ENCODE measurements at regions not wholly inside any gene's neighbourhood (a gene's known extent, or its start where the extent isn't known, plus 50 kb on each side); places are given as distances from the start of the nearest gene placed in this dataset.

DNA sequence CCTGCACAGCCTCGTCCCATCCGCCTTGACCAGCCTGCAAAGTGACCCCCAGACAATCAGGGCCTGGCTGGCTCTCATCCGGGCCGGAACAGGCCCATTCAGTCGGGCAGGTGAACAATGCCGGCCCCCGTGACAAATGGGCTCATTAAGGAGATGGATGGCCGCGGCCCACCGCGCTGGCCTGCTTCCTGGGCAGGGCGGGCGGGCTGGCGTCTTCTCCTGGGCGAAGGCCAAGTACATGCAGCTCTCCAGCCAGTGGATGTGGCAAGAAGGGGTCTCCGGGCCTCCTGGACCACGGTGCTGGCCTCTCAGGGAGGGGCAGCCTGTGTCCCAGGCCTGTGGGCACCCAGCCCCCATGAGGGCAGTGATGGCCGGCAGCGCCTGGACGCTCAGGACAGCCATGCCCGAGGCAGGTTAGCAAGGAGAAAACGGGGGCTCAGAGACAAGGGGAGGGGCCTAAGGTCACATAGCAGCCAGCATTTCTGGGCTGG is 1022.8 kb downstream of the BRD1 start:
- Histone ChIP-seq H3K9me3 (ENCODE audit: control insufficient read depth, insufficient read depth, low read depth, low read length) (no peaks in the 10 kb centered on the region), H3K27ac (ENCODE audit: low read length) (no peak overlapping the region), H3K27me3 (ENCODE audit: control insufficient read depth, insufficient read depth, low read length) (no peaks in the 10 kb centered on the region), H3K4me1 (ENCODE audit: control insufficient read depth, insufficient read depth, low read length) (no peaks in the 10 kb centered on the region), H3K4me3 (ENCODE audit: low read depth in 2 of 2, low read length in 2 of 2) (no peak overlapping the region), H3K36me3 (ENCODE audit: control insufficient read depth, insufficient read depth, low read length) (no peaks in the 10 kb centered on the region)
- in situ Hi-C loops (cut with HindIII; ENCODE audit: low pct_unique_long_range_greater_than_20kb, low sequenced_read_pairs) (no loop called here), intact Hi-C loops (cut with micrococcal nuclease; ENCODE audit: unreplicated experiment) (no loop called here)
- TF ChIP-seq, protein P1, sequence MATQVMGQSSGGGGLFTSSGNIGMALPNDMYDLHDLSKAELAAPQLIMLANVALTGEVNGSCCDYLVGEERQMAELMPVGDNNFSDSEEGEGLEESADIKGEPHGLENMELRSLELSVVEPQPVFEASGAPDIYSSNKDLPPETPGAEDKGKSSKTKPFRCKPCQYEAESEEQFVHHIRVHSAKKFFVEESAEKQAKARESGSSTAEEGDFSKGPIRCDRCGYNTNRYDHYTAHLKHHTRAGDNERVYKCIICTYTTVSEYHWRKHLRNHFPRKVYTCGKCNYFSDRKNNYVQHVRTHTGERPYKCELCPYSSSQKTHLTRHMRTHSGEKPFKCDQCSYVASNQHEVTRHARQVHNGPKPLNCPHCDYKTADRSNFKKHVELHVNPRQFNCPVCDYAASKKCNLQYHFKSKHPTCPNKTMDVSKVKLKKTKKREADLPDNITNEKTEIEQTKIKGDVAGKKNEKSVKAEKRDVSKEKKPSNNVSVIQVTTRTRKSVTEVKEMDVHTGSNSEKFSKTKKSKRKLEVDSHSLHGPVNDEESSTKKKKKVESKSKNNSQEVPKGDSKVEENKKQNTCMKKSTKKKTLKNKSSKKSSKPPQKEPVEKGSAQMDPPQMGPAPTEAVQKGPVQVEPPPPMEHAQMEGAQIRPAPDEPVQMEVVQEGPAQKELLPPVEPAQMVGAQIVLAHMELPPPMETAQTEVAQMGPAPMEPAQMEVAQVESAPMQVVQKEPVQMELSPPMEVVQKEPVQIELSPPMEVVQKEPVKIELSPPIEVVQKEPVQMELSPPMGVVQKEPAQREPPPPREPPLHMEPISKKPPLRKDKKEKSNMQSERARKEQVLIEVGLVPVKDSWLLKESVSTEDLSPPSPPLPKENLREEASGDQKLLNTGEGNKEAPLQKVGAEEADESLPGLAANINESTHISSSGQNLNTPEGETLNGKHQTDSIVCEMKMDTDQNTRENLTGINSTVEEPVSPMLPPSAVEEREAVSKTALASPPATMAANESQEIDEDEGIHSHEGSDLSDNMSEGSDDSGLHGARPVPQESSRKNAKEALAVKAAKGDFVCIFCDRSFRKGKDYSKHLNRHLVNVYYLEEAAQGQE (IDR thresholded peaks at IDR 0.05; ENCODE audit: insufficient read depth in 1 of 2, low read depth in 2 of 2, low read length in 1 of 2), result no peak
- TF ChIP-seq, protein P2, sequence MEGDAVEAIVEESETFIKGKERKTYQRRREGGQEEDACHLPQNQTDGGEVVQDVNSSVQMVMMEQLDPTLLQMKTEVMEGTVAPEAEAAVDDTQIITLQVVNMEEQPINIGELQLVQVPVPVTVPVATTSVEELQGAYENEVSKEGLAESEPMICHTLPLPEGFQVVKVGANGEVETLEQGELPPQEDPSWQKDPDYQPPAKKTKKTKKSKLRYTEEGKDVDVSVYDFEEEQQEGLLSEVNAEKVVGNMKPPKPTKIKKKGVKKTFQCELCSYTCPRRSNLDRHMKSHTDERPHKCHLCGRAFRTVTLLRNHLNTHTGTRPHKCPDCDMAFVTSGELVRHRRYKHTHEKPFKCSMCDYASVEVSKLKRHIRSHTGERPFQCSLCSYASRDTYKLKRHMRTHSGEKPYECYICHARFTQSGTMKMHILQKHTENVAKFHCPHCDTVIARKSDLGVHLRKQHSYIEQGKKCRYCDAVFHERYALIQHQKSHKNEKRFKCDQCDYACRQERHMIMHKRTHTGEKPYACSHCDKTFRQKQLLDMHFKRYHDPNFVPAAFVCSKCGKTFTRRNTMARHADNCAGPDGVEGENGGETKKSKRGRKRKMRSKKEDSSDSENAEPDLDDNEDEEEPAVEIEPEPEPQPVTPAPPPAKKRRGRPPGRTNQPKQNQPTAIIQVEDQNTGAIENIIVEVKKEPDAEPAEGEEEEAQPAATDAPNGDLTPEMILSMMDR (IDR thresholded peaks at IDR 0.05), result no peak
- TF ChIP-seq SIN3A (IDR thresholded peaks at IDR 0.05; ENCODE audit: borderline replicate concordance, insufficient read depth, low read depth, low read length) (no peak), POLR2AphosphoS5 (IDR thresholded peaks at IDR 0.05; ENCODE audit: low read depth, low read length) (no peak), TCF7L2 (IDR thresholded peaks at IDR 0.05; ENCODE audit: low read depth, low read length) (no peak)
- no TSS peak for BruUV-seq (replicated peaks)
- ATAC-seq, result no peak
- no peak for DNase-seq (ENCODE audit: low read depth, low spot score)
- ChIA-PET CTCF (no interaction called here), POLR2A (no interaction called here)

DNA sequence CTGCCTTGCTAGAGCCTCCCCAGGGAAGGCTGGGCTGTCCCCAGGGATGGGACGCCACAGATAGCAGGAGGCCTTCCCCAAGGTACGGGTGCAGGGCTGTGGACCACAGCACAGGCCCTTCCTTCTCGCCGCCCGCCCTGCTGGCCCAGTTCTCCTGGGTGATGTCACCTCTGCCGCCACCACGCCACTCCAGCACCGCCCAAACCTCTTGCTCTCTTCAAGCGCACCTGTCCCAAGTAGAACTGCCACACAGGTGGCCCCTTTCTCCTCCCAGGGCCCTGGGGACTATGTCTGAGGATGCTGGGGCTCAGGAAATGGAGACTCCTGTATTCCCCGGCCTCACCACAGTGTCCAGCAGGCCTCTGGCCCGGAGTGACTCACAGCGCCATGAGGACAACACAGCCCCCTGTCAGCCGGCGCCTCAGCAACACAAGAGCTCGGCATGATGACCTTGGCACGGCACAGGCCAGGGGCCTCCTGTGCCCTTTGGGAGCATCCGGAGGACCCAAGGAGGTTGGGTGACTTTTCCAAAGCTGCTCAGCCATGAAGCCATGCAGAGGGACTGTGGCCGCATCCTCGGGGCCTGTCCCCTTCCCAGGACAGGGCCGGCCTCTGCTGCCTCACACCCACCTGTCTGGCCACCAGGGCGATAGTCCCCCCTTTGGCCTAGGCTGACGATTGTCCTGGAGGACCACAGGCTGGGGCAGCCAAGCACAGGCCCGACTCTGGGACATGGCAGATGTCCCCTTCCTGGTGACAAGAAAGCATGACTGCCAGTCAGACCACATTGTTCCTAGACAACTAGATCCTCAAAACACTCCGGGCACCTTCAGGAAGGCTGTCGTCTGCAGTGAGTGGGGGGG is 1023.5 kb downstream of the BRD1 start:
- in situ Hi-C loops (cut with HindIII; ENCODE audit: low pct_unique_long_range_greater_than_20kb, low sequenced_read_pairs), result no loop called here
- H3K36me3 ChIP-seq (ENCODE audit: control insufficient read depth, insufficient read depth, low read length), result no peaks in the 10 kb centered on the region
- BruUV-seq (replicated peaks), result no TSS peak
- no peak for ATAC-seq
- no peak for TF ChIP-seq TCF7L2 (IDR thresholded peaks at IDR 0.05; ENCODE audit: low read depth, low read length)
- TF ChIP-seq POLR2AphosphoS5 (IDR thresholded peaks at IDR 0.05; ENCODE audit: low read depth, low read length), result no peak
- TF ChIP-seq, protein P1 (IDR thresholded peaks at IDR 0.05; ENCODE audit: insufficient read depth in 1 of 2, low read depth in 2 of 2, low read length in 1 of 2), result no peak
- no peak for TF ChIP-seq SIN3A (IDR thresholded peaks at IDR 0.05; ENCODE audit: borderline replicate concordance, insufficient read depth, low read depth, low read length)
- TF ChIP-seq, protein P2 (IDR thresholded peaks at IDR 0.05), result no peak
- ChIA-PET POLR2A (no interaction called here), CTCF (no interaction called here)
- no peak overlapping the region for H3K4me3 ChIP-seq (ENCODE audit: low read depth in 2 of 2, low read length in 2 of 2)
- H3K9me3 ChIP-seq (ENCODE audit: control insufficient read depth, insufficient read depth, low read depth, low read length), result no peaks in the 10 kb centered on the region
- H3K4me1 ChIP-seq (ENCODE audit: control insufficient read depth, insufficient read depth, low read length), result no peaks in the 10 kb centered on the region
- DNase-seq (ENCODE audit: low read depth, low spot score), result no peak
- H3K27me3 ChIP-seq (ENCODE audit: control insufficient read depth, insufficient read depth, low read length), result no peaks in the 10 kb centered on the region
- no peak overlapping the region for H3K27ac ChIP-seq (ENCODE audit: low read length)
- intact Hi-C loops (cut with micrococcal nuclease; ENCODE audit: unreplicated experiment), result no loop called here

All from Panc1 (cell line).